ENCODE measurements at regions not wholly inside any gene's neighbourhood (a gene's known extent, or its start where the extent isn't known, plus 50 kb on each side); places are given as distances from the start of the nearest gene placed in this dataset.

GRCh38 chr21:38888991-38889561 lies 83.3 kb downstream of the ETS2 start (continued):
- TF ChIP-seq BACH1 (IDR thresholded peaks at IDR 0.05; ENCODE audit: borderline replicate concordance) (no peak), USF2 (IDR thresholded peaks at IDR 0.05; ENCODE audit: borderline replicate concordance, low read depth, low read length) (no peak), TCF3 (IDR thresholded peaks at IDR 0.05; ENCODE audit: borderline replicate concordance, insufficient read depth, low read depth, low read length) (no peak), RUNX3 (IDR thresholded peaks at IDR 0.05; ENCODE audit: low read length) (no peak), RELB (IDR thresholded peaks at IDR 0.05; ENCODE audit: low read depth) (no peak), CHD4 (IDR thresholded peaks at IDR 0.05) (no peak)

GRCh38 chr21:38887749-38888148 lies 82.0 kb downstream of the ETS2 start:
- in situ Hi-C loops (cut with MboI) = no loop called here
- ChIA-PET SMC1A (ENCODE audit: uncharacterized antibody, unreplicated experiment) (no interaction called here), CTCF (interaction anchor here (0.6 to 1.3 kb wide), 3 partner anchors 14 to 120 kb away, joined by 3 read pairs; no protein-coding TSS in a partner anchor), POLR2A (no interaction called here), RAD21 (ENCODE audit: unreplicated experiment) (no interaction called here)
- 2% methylated on average over 2 of the region's 2 CpGs for WGBS (ENCODE audit: insufficient coverage, insufficient replicate concordance, low lambda C conversion rate, missing lambda C conversion rate)
- H4K20me1 ChIP-seq (ENCODE audit: control insufficient read depth, insufficient read depth) = no peaks in the 10 kb centered on the region
- ATAC-seq = no peak
- no peak for DNase-seq (ENCODE audit: low read depth, low spot score)
- no peak overlapping the region for H3K27ac ChIP-seq (ENCODE audit: control insufficient read depth, insufficient read depth)
- no peak overlapping the region for H3K4me3 ChIP-seq
- no peaks in the 10 kb centered on the region; the same call in 2 of the 3 replicates for H3K9me3 ChIP-seq (replicated peaks; ENCODE audit: control insufficient read depth, insufficient read depth, low read length)
- H3K9ac ChIP-seq (ENCODE audit: control insufficient read depth, insufficient read depth, low read length) = no peak overlapping the region
- H3K36me3 ChIP-seq (ENCODE audit: control insufficient read depth in 2 of 2, insufficient read depth in 2 of 2, low read length in 1 of 2) = no peaks in the 10 kb centered on the region
- BruUV-seq (replicated peaks) = no TSS peak
- intact Hi-C loops (cut with micrococcal nuclease; ENCODE audit: unreplicated experiment) = no loop called here
- H3K27me3 ChIP-seq (replicated peaks in 1 of 2; ENCODE audit: control insufficient read depth in 2 of 2, insufficient read depth in 2 of 2, low read length in 1 of 2) = no peaks in the 10 kb centered on the region
- H3K79me2 ChIP-seq (ENCODE audit: control insufficient read depth, insufficient read depth, low read length) = no peaks in the 10 kb centered on the region
- H3K4me1 ChIP-seq (ENCODE audit: control insufficient read depth, insufficient read depth, low read length) = no peaks in the 10 kb centered on the region
- no peak overlapping the region for H2AFZ ChIP-seq (ENCODE audit: control insufficient read depth, low read depth, low read length)
- FAIRE-seq = no peak
- no peak overlapping the region for H3K4me2 ChIP-seq (ENCODE audit: control insufficient read depth, insufficient read depth)
- no peak for TF ChIP-seq SIX5 (IDR thresholded peaks at IDR 0.05; ENCODE audit: low read depth, low read length, severe bottlenecking)
- no peak for TF ChIP-seq EGR1 (IDR thresholded peaks at IDR 0.05; ENCODE audit: borderline replicate concordance in 1 of 2, low read depth in 2 of 2, low read length in 2 of 2)
- no peak for TF ChIP-seq SMC3 (IDR thresholded peaks at IDR 0.05; ENCODE audit: borderline replicate concordance, low read length)
- TF ChIP-seq CEBPB (IDR thresholded peaks at IDR 0.05; ENCODE audit: borderline replicate concordance in 1 of 2, low read depth in 2 of 2, low read length in 2 of 2) = no peak
- no peak for TF ChIP-seq PML (IDR thresholded peaks at IDR 0.05; ENCODE audit: low read length)
- TF ChIP-seq MYB (IDR thresholded peaks at IDR 0.05; ENCODE audit: borderline replicate concordance, low read depth, low read length) = no peak
- no peak for TF ChIP-seq SUZ12 (IDR thresholded peaks at IDR 0.05; ENCODE audit: unreplicated experiment)
- no peak for TF ChIP-seq STAT1 (conservative IDR thresholded peaks at IDR 0.05)
- TF ChIP-seq SIN3A (IDR thresholded peaks at IDR 0.05; ENCODE audit: low read depth, low read length) = no peak
- TF ChIP-seq YY1 (IDR thresholded peaks at IDR 0.05; ENCODE audit: low read depth, low read length) = no peak
- no peak for TF ChIP-seq KLF5 (IDR thresholded peaks at IDR 0.05; ENCODE audit: partially characterized antibody)
- TF ChIP-seq CHD1 (IDR thresholded peaks at IDR 0.05; ENCODE audit: low read depth, low read length) = no peak
- no peak for TF ChIP-seq TCF12 (IDR thresholded peaks at IDR 0.05; ENCODE audit: low read depth, low read length)
- TF ChIP-seq ZSCAN29 (IDR thresholded peaks at IDR 0.05) = no peak
- TF ChIP-seq JUNB (IDR thresholded peaks at IDR 0.05) = no peak
- no peak for TF ChIP-seq USF2 (IDR thresholded peaks at IDR 0.05; ENCODE audit: borderline replicate concordance, low read depth, low read length)

Data from GM12878 (cell line).